Heart left ventricle (tissue), 13 donors: ENCODE measurements at regions not wholly inside any gene's neighbourhood (a gene's known extent, or its start where the extent isn't known, plus 50 kb on each side); places are given as distances from the start of the nearest gene placed in this dataset.

Experiments
- CTCF ChIP-seq, 12 donors: fragments of 200-600 bp; sonication (generic) in 4 of 12; IDR thresholded peaks; one replicate each; pipeline versions ENCODE4 v1.5.0 to v1.8.0; 2018 to 2022; ENCODE audit warnings: antibody characterized with exemption in 12 of 12, mild to moderate bottlenecking in 5 of 12
- POLR2A ChIP-seq, 2 donors: fragments of 450-650 bp; IDR thresholded peaks; one replicate each; pipeline ENCODE4 v1.6.1; 2017; ENCODE audit warnings: antibody characterized with exemption in 2 of 2, mild to moderate bottlenecking in 2 of 2, moderate library complexity in 2 of 2
- donor health status: ischemic (EF 13 %, LVEDD 7.1; RV severe dilation, severe dysfunction).
- donor health status: DM: no; HTN: yes; CAD: no.
- donor health status: DM: no; HTN: no; CAD: no.
- donor health status: ischemic (EF 25% LVEDD 6.9; RV normal size, moderate dysfunction).
- donor health status: ischemic (EF 25% LVEDD 5.7; RV mildly dilated, moderate dysfunction).
- donor health status: ischemic (EF 35%, LVEDD 5.7; RV mildly dilated, moderate dysfunction).
- donor health status: nonischemic (EF 11% LVEDD 7.7; RV severe dilation, severe dysfunction).
- donor health status: DM: yes; HTN: yes; CAD: no.
- donor health status: PGD.
- donor health status: ischemic (EF 29% LVEDD 5.4; RV normal size, mild dysfunction).
- donor health status: nonischemic (EF 23%, LVEDD 6.1; RV moderate dilation, normal function).

- TF ChIP-seq CTCF (IDR thresholded peaks at IDR 0.05) (no peak), POLR2A (IDR thresholded peaks at IDR 0.05) (no peak)
Measured at GRCh38 chr5:159700016-159700415, 216.3 kb upstream of the ADRA1B start.
